GM20000 (cell line): ENCODE measurements at regions not wholly inside any gene's neighbourhood (a gene's known extent, or its start where the extent isn't known, plus 50 kb on each side); places are given as distances from the start of the nearest gene placed in this dataset.

Source experiments
- DNase-seq: peaks from one replicate; pipeline ENCODE4 v3.0.0; 2012; ENCODE audit warnings: low spot score
- TF ChIP-seq, protein P1 (sequence below): IDR thresholded peaks from 2 replicates; pipeline ENCODE4 v1.5.1; 2012; ENCODE audit warnings: mild to moderate bottlenecking, control low read depth; ENCODE audit errors: extremely low read depth, missing control alignments

DNA sequence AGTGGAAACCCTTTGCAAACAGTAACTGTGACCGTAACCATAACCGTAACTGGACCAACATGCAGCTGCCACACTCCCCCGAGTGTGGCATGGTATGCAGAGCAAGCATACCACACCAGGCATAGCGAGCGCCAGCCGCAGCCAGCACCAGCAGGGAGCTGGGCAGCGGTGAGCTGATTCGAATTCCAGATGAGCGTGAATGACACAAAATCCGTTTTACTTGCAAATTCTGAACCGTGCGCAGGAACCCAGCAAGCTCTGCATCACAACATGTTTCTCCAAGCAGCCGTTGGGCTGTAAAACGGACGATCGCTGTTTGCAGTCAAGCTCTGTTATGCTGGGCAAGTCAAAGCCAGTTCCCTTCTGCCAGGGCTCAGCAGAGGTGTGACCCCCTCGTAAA is 111.1 kb downstream of the OAT start:
- DNase-seq, result no peak
- TF ChIP-seq, protein P1, sequence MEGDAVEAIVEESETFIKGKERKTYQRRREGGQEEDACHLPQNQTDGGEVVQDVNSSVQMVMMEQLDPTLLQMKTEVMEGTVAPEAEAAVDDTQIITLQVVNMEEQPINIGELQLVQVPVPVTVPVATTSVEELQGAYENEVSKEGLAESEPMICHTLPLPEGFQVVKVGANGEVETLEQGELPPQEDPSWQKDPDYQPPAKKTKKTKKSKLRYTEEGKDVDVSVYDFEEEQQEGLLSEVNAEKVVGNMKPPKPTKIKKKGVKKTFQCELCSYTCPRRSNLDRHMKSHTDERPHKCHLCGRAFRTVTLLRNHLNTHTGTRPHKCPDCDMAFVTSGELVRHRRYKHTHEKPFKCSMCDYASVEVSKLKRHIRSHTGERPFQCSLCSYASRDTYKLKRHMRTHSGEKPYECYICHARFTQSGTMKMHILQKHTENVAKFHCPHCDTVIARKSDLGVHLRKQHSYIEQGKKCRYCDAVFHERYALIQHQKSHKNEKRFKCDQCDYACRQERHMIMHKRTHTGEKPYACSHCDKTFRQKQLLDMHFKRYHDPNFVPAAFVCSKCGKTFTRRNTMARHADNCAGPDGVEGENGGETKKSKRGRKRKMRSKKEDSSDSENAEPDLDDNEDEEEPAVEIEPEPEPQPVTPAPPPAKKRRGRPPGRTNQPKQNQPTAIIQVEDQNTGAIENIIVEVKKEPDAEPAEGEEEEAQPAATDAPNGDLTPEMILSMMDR, result no peak

DNA sequence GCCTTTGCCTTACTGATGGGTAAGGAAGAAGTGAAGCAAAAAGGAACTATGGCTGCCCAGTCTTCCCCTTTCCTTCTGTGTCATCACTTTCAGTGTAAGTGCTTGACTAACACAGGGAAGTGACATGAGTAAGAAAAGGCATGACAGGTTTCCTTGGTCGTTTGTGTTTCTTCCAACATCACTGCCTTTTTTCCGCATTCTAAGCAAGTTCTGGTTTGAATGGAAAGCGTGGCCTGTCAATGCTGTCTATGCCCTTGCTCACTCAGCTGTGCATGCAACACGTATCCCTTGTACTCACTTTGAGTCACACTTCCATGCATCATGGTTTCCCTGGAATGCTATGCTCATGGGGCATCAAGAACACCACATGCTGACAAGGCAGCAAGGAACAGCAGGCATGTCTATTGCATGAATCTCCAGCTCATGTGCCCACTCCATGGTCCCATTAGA is 111.8 kb downstream of the OAT start:
- TF ChIP-seq, protein P1, result no peak
- DNase-seq, result no peak

DNA sequence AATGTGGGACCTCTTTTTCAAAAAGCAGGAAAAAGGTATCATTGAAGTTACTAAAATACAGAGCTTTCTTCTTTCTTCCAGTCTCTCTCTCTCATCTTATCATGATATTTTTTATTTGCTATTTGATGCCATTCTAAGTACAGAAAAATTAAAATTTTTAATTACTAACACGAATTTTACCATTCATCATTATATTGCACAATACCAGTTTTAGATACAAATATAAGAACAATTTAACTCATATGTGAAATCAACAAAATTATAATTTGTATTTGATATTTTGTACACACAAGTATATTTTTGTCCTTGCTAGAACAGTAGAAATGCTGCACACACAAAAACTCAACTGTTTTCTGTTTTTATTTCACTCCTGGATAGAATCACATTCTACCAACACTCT is 112.2 kb downstream of the OAT start:
- TF ChIP-seq, protein P1, result no peak
- DNase-seq, result no peak

DNA sequence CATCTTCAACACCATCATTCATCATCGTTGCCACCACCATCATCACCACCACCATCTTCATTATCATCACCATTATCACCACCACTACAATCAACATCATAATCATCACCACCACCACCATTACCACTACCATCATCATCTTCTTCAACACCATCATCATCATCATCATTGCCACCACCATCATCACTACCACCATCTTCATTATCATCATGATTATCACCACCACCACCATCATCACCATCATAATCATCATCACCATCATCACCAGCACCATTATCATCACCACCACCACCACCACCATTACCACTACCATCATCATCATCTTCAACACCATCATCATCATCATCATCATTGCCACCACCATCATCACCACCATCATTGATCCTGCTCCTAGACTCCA is 112.7 kb downstream of the OAT start:
- DNase-seq, result no peak
- TF ChIP-seq, protein P1, result no peak

DNA sequence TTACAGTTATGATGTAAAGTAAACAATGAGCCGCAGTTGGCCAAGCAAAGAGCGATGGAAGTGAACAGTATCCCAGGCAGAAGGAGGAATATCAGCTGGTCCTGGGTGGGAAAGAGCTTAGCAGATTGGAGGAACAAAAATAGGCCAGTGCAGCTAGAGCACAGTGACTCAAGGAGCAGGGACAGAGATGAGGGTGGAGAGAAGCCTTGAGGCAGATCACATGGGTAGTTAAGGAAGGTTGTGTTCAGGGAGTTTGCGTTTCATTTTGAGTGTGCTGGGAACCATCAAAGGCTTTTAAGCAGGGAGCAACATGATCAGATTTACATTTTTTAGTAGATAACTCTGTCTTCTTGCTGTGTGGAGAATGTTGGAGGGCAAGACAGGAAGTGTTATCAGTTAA is 113.6 kb downstream of the OAT start:
- TF ChIP-seq, protein P1, result no peak
- DNase-seq, result no peak

DNA sequence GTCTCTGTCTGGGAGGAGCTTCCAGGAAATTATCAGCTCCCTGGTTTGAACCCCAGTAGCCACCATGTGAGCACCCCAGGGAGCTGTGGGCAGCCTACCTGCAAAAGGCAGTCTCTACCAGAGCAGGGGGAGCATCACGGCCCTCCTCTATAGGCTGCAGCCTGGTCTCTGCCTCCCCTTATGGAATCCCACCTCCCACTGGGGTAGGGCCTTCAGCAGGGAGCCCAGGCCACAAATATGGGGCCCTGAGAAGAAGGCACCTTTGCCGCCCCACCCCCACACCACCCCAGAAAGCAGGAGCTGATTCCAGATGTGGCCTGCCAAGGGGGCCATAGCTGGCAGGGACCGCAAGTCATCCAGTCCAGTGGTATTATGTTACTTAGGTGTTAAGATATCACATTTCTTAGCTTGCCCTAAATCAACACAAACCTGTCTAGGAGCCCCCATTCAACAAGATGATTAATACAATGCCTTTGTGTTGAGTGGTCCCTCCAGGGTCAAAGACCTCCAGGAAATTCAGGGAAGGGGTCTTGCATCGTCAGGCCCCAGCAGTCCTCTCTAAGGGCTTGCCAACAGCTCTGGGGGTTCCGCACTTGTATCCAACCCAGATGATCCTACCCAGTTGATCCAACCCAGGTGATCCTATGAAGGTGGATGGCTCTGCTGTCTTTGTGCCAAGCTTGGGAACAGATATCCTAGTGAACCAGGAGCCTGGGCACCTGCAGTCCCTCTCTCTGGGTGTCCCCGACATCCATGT is 114.9 kb downstream of the OAT start:
- DNase-seq, result no peak
- TF ChIP-seq, protein P1, result no peak

DNA sequence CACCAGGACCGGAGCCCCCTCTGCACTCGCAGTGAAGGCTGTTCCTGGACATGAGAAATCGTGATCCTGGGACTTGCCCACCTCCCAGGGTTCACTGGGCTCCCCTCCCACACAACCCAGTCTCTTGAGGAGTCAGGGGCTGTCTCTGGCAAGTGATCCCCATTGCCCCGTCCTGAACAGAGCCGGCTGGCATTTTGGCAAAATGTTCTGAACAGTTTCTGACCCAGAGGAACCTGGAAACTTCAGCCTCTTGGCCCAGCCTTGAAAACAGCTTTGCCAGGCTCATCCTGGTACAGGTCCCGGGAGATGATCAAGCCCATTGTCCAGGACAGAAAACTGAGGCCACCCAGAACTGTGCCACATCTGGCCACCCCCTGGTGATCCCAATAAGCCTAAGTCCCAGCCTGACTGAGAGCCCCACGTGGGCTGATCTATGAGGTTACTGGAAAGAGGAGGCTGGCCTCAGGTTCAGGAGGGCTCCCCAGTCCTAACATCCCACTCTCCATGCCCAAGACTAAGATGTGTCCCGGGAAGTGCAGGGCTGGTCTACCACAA is 115.7 kb downstream of the OAT start:
- DNase-seq, result no peak
- TF ChIP-seq, protein P1, result no peak
